ENCODE measurements at regions not wholly inside any gene's neighbourhood (a gene's known extent, or its start where the extent isn't known, plus 50 kb on each side); places are given as distances from the start of the nearest gene placed in this dataset.

DNA sequence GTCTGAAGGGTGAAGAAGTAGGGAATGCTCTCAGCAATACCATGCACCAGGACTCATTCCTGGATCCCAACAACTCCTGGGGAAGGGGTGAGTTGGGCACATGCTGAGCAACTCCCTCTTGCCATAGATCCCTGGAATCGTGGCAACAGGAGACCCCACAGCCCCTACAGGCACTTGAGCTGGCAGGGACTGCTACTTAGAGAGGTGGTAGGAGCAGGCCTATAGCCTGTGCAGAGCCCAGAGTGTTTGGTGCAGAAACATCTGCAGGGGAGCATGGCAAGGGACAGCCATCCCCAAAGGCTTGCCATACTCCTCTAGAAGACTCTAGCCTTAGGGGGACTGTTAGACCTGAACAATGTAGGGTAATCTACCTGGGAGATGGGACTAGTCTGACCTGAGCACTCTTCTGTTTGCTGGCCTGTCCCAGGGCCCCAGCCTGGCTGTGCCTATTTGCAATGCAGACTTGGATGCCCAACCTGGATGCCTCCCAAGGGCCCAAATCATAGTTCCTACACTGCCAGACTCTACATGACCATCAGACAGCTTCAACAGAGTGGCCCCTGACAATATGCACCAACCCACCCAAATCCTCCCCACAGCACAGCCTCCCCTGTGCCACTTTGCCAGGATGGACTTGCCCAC, 568.6 kb upstream of the KIF2B start:
- TF ChIP-seq POLR2A (IDR thresholded peaks at IDR 0.05; ENCODE audit: low read length) = no peak
- TF ChIP-seq, protein P1, sequence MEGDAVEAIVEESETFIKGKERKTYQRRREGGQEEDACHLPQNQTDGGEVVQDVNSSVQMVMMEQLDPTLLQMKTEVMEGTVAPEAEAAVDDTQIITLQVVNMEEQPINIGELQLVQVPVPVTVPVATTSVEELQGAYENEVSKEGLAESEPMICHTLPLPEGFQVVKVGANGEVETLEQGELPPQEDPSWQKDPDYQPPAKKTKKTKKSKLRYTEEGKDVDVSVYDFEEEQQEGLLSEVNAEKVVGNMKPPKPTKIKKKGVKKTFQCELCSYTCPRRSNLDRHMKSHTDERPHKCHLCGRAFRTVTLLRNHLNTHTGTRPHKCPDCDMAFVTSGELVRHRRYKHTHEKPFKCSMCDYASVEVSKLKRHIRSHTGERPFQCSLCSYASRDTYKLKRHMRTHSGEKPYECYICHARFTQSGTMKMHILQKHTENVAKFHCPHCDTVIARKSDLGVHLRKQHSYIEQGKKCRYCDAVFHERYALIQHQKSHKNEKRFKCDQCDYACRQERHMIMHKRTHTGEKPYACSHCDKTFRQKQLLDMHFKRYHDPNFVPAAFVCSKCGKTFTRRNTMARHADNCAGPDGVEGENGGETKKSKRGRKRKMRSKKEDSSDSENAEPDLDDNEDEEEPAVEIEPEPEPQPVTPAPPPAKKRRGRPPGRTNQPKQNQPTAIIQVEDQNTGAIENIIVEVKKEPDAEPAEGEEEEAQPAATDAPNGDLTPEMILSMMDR (IDR thresholded peaks at IDR 0.05) = no peak
- TF ChIP-seq CHD2 (IDR thresholded peaks at IDR 0.05; ENCODE audit: low read length, partially characterized antibody) = no peak
- TF ChIP-seq, protein P2, sequence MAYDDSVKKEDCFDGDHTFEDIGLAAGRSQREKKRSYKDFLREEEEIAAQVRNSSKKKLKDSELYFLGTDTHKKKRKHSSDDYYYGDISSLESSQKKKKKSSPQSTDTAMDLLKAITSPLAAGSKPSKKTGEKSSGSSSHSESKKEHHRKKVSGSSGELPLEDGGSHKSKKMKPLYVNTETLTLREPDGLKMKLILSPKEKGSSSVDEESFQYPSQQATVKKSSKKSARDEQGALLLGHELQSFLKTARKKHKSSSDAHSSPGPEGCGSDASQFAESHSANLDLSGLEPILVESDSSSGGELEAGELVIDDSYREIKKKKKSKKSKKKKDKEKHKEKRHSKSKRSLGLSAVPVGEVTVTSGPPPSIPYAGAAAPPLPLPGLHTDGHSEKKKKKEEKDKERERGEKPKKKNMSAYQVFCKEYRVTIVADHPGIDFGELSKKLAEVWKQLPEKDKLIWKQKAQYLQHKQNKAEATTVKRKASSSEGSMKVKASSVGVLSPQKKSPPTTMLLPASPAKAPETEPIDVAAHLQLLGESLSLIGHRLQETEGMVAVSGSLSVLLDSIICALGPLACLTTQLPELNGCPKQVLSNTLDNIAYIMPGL (CRISPR knock-in tag; IDR thresholded peaks at IDR 0.05; ENCODE audit: borderline replicate concordance) = no peak
- TF ChIP-seq, protein P3, sequence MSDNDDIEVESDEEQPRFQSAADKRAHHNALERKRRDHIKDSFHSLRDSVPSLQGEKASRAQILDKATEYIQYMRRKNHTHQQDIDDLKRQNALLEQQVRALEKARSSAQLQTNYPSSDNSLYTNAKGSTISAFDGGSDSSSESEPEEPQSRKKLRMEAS (IDR thresholded peaks at IDR 0.05) = no peak
- TF ChIP-seq, protein P4, sequence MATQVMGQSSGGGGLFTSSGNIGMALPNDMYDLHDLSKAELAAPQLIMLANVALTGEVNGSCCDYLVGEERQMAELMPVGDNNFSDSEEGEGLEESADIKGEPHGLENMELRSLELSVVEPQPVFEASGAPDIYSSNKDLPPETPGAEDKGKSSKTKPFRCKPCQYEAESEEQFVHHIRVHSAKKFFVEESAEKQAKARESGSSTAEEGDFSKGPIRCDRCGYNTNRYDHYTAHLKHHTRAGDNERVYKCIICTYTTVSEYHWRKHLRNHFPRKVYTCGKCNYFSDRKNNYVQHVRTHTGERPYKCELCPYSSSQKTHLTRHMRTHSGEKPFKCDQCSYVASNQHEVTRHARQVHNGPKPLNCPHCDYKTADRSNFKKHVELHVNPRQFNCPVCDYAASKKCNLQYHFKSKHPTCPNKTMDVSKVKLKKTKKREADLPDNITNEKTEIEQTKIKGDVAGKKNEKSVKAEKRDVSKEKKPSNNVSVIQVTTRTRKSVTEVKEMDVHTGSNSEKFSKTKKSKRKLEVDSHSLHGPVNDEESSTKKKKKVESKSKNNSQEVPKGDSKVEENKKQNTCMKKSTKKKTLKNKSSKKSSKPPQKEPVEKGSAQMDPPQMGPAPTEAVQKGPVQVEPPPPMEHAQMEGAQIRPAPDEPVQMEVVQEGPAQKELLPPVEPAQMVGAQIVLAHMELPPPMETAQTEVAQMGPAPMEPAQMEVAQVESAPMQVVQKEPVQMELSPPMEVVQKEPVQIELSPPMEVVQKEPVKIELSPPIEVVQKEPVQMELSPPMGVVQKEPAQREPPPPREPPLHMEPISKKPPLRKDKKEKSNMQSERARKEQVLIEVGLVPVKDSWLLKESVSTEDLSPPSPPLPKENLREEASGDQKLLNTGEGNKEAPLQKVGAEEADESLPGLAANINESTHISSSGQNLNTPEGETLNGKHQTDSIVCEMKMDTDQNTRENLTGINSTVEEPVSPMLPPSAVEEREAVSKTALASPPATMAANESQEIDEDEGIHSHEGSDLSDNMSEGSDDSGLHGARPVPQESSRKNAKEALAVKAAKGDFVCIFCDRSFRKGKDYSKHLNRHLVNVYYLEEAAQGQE (IDR thresholded peaks at IDR 0.05) = no peak
- no peak for TF ChIP-seq EP300 (IDR thresholded peaks at IDR 0.05)
- no peak for TF ChIP-seq NFE2L2 (conservative IDR thresholded peaks at IDR 0.05; ENCODE audit: low read length)
- TF ChIP-seq RCOR1 (IDR thresholded peaks at IDR 0.05; ENCODE audit: low read depth, low read length) = no peak
- TF ChIP-seq, protein P5, sequence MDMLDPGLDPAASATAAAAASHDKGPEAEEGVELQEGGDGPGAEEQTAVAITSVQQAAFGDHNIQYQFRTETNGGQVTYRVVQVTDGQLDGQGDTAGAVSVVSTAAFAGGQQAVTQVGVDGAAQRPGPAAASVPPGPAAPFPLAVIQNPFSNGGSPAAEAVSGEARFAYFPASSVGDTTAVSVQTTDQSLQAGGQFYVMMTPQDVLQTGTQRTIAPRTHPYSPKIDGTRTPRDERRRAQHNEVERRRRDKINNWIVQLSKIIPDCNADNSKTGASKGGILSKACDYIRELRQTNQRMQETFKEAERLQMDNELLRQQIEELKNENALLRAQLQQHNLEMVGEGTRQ (IDR thresholded peaks at IDR 0.05) = no peak
- TF ChIP-seq JUN (IDR thresholded peaks at IDR 0.05) = no peak

Measured in A549 (cell line).